ENCODE measurements at regions not wholly inside any gene's neighbourhood (a gene's known extent, or its start where the extent isn't known, plus 50 kb on each side); places are given as distances from the start of the nearest gene placed in this dataset.
"Not testable (repeated sequence)": the region's sequence is repeated elsewhere in the genome, so short reads cannot be mapped to it uniquely, and the experiment has no call there.

DNA sequence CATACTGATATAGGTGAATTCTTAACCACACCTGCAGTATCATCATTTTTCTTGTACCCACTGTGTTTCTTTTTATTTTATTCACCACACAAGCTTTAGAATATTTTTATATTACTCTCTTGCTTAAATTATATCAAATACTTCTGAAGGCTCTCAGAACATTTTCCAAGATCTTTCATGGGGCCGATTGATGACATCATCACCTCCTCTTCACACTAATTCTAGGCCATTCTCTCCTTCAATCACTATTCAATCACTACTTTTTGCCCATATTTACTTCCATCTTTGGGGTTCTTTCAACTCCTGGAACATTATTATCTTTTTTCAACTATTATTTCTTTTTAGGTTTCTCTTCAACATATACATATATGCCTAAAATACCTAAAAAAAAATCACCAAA lies 1438.8 kb upstream of the ALCAM start:
- no peak for DNase-seq

DNA sequence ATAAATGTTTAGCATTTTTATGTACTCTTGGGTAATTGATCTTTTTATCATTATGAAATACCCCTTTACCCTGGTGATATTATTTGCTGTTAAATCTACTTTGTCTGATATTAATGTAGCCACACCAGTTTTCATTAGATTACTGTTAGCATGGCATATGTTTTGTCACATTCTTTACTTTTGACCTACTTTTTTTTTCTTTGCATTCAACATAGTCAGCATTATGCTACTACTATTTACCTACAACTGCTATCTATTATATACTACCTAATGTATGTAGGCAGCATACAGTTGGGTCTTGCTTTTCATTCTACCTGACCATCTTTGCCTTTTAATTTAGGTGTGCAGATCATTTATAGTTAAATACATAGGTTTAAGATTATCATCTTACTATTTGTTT lies 1429.6 kb upstream of the ALCAM start:
- DNase-seq = no peak

DNA sequence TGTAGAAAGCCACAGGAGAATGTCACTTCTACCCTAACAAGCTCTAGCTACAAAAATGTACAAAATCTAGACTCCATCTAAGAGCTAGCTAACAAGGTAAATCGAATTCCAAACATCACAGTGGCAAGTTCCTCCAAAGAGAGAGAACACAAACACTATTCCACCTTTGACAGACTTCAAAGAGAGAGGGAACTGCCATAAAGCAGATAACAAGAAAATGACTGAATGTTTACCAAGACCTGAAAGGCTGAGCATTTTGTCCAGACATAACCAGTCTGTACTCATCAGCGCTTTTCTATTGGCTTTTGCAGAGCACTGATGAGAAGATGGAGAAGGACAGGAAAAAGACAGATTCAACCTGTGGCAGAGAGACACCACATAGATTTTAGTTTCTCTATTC lies 1419.6 kb upstream of the ALCAM start:
- no peak for DNase-seq

DNA sequence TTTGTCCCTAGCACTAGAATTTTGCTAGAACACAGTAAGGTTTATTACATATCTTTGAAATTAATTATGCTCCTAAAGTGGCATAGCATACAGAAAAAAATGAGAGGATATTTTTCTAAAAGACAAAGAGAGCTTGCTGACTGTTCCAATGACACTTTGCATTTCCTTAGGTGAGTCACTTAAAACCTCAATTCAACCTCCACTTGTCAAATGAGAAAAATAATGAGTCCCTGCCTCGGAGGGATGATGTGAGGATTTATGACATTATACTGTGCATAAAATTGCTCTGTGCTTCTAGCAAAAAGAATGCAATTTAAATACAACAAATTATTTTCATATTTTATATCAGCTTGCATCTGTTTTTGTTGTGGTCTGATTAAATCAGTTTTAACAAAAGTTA lies 1417.0 kb upstream of the ALCAM start:
- DNase-seq = no peak

DNA sequence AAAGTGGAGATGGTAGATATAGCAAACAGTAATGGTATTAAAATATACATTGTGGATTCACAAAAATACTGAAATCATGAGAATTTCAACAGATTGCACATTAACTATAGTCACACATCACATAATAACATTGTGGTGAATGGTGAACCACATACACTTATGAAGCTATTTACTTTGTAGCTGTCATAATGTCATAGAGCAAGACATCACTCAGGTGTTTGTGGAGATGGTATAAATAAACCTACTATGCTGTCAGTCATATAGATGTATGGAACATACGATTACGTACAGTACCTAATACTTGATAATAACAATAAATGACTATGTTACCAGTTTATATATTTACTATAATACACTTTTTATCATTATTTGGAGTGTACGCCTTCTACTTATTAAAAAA lies 1416.0 kb upstream of the ALCAM start:
- DNase-seq = no peak

DNA sequence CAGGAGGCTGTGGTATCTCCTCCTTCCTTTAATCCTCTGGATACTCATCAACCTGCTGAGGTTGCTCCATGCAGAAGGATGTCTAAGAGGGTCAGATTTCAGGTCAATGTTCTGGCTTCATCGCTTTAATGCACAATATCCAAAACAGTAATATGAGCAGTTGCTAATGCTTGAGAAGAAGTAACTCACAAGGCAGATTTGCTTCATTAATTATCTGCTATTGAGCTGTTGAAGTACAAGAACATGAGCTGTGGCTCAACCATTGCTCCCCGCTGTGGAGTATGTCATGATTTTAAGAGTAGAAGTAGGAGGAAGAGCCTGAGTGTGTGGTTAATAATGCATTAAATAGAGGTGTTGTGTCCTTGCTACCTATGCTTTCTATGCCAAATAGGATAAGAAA lies 1412.9 kb upstream of the ALCAM start:
- no peak for DNase-seq

- no peak for DNase-seq
Measured at GRCh38 chr3:103960819-103961218, 1405.9 kb upstream of the ALCAM start.

GRCh38 chr3:103963599-103963998 lies 1403.1 kb upstream of the ALCAM start:
- no peak for DNase-seq

GRCh38 chr3:103965764-103966163 lies 1400.9 kb upstream of the ALCAM start:
- DNase-seq = no peak

DNA sequence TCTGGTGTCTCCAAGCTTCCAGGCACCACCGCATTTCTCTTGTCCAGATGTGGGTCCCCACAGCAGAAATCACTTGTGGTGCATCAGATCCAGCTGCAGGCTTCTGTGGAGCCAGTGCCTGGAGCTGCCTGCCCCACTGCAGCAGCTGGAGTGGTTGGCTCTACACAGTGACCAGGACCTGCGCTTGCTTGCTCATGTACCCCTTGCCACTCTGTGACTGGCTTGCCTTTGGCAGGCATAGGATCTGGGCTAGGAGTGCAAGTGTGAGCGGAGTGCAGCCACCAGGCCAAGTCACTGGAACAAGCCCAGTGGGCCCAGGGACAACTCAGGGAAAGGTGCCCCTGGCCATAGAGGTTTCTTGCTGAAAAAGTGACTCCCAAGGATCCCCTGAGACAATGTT lies 1400.0 kb upstream of the ALCAM start:
- DNase-seq = no peak

DNA sequence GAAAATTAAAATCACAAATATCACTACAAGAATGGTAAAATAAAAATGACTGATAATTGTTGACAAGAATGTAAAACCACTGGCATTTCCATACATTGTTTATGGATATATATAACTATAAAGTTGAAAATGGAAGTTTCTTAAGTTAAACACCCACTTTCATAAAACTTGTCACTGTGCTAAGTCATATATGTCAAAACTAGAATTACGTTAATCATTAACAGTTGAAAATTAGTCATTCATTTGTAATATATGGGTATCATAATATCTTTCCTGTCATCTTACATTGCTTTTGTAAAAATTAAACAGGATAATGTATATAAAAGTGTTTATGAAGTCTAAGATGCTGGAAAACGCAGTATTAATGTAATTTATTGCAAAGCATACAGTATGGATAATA lies 1398.6 kb upstream of the ALCAM start:
- no peak for DNase-seq

GRCh38 chr3:103968751-103969150 lies 1398.0 kb upstream of the ALCAM start:
- no peak for DNase-seq

DNA sequence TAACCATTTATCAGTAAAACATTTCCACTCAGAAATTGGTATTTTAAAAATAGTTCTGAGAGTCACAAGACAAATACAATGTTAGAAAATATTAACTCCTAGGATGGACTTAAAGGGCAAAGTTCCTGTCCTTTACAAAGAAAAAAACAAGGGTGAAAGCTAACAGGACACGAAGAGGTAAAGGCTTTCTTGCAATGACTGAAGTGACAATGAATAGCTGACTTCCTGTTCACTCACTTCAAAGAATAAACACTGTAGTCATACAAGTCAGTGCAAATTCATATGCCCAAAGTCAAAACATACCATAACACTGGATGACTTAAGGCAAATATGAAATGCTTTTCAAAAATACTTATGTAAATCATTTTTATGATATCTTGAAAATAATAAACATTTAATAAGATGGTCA lies 1389.8 kb upstream of the ALCAM start:
- DNase-seq = no peak

- DNase-seq = no peak
Measured at GRCh38 chr3:103977417-103977816, 1389.3 kb upstream of the ALCAM start.

- DNase-seq = no peak
Measured at GRCh38 chr3:103991461-103992115, 1375.1 kb upstream of the ALCAM start.

DNA sequence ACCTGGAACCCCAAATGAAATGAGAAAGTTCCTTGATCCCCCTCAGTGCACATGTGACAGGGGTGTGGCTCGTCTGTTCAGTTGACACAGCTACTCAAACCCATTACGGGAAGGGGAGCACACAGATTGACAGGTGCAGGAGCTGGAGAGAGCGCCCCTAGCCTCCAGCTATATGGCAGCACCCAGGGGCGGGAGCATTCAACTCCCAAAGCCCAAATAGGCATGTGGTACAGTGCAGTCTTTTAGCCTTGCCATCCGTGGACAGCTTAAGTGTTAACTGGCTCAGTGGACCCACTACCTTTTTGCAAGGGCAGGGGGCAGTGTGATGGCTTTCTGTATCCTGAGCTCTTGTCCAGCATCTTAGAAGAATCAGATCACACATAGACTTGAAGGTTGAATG lies 1374.2 kb upstream of the ALCAM start:
- no peak for DNase-seq

- DNase-seq = no peak
Measured at GRCh38 chr3:104004956-104005355, 1361.8 kb upstream of the ALCAM start.

DNA sequence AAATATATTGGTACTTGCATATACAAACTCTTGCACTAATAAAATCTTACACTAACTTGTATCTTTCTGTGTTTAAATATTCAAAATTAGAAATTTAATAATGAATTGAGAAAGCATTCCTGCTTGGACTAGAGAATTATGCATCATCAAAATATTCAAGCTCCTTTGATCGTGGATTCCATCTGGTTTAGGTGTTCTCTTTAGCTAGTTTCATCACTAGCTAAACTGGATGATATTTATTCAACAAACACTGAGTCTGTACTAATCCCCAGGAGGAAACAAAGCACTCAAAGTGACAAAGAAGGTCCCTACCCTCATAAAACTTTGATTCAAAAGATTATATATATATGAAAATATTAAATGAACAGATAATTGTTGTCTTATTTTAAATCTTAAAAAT lies 1360.9 kb upstream of the ALCAM start:
- DNase-seq = no peak

DNA sequence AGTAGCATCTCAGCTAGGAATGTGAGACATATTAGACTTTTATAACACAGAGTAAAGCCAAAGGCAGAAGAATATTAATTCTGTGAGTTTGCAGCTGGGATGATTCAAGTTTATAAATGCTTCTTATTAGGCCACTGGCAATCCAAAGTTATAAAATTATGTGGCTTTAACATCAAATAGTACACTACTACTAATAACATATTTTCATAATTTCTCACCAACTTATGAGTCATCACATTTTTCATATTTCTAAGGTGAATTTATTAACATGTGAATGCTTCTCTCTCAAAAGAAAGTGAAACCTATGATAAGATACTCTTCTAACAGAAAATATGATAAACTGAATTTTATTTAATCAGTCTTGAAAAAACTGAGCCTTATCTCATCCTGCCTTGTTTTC lies 1348.2 kb upstream of the ALCAM start:
- DNase-seq = no peak

DNA sequence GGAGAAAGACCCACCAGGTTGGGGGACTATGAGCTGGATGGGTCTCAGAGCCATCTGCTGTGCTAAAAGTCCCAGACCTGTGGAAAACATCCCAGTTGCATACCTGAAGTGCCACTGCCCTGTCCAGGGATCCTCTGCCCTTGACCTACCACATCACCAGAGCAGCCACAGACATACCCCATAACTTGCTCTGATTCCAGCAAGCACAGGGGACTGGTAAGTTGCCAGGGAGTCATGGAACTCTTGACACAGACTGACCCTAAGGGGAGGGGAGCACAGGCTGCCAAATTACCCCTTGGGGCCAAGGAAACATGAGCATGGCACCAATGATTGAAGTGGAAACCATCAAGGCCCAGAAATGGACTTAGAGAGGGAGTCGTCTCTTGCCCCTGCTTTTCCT lies 1335.1 kb upstream of the ALCAM start:
- no peak for DNase-seq

DNA sequence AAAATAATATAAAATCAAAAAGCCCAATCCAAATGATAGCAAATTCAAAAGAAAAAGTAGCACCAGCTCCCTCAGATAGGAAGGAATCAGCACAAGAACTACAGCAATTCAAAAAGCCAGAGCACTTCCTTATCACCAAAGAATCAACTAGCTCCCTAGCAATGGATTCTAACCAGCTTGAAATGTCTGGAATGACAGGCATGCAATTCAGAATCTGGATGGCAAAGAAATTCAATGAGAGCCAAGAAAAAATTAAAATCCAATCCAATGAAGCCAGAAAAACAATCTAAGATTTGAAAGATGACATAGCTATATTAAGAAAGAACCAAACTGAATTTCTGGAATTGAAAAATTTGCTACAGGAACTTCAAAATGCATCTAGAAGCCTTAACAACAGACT lies 1334.4 kb upstream of the ALCAM start:
- no peak for DNase-seq

- DNase-seq = no peak
Measured at GRCh38 chr3:104040896-104041295, 1325.8 kb upstream of the ALCAM start.

- DNase-seq = not testable (repeated sequence)
Measured at GRCh38 chr3:104043001-104043543, 1323.6 kb upstream of the ALCAM start.

GRCh38 chr3:104044002-104044401 lies 1322.7 kb upstream of the ALCAM start:
- DNase-seq = no peak

DNA sequence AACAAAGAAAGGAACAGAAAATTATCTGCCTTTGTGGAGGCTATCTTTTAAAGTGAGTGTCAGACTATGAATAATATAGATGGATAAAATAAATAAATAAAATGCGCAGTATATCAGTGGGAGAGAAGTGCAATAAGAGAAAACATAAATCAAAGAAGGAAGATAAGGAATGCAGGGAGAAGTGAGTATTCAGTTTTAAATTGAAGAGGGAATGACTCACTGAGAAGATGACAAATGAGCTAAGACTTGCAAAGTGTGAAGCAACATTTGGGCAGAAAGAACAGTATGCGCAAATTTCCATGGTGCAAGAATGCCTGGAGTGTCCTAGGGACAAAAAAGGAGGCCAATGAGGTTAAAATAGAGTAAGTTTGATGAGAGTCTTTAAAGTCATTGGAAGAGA lies 1300.1 kb upstream of the ALCAM start:
- no peak for DNase-seq
